Lung microvascular endothelial cell (primary cell): ENCODE measurements at regions not wholly inside any gene's neighbourhood (a gene's known extent, or its start where the extent isn't known, plus 50 kb on each side); places are given as distances from the start of the nearest gene placed in this dataset.
"Not testable (repeated sequence)": the region's sequence is repeated elsewhere in the genome, so short reads cannot be mapped to it uniquely, and the experiment has no call there.

Experiments used
- DNase-seq, 2 donors: peaks; one replicate each; pipeline versions ENCODE4 v3.0.0 to v3.0.0-alpha.2; 2010; ENCODE audit warnings: low read depth in 2 of 2

DNA sequence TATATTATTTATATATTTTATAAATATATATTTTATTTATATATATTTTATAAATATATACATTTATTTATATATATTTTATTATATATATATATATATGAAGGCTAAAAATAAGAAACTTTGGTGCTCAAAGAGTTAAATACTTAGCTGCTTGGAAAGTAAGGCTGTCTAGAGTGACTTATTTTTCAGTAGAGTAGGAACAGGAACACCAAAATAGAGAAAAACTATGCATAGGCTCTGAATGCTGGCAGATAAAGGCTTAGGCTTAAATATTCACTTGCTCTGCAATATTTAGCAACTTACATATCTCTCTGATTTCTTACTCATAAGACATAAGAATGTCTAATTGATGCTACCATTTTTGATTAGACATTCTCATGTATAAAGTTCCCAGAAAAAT is 991.2 kb downstream of the VRK1 start:
- DNase-seq: no peak

DNA sequence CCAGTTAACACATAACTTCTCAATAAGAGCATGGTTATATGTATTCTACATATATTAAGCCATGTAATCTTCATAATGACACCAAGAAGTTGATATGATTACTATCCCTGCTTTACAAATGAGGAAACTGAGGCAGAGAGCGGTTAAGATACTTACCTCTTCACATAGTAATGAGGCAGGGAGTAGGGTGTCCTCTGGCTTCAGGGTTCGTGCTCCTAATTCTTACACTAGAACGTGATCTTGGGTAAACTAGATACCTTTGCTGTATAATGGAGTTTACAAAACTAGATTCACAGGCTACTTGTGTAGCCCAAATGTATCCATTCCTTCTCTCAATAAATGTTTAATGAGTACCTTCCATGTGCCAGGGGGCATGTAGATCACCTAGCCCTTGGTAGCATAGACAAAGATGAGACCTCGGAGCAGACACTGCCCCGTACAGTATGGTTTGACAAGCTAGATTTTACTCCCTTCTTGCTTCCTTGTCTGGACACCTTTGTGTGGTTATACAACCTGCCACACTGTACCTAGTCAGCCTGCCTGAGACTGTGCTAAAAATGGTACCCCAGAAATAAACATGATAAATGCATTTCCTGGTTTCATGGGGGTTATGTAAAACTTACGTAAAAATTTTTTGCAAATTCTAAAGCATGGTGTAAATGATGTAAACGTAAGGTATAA is 991.8 kb downstream of the VRK1 start:
- no peak for DNase-seq

DNA sequence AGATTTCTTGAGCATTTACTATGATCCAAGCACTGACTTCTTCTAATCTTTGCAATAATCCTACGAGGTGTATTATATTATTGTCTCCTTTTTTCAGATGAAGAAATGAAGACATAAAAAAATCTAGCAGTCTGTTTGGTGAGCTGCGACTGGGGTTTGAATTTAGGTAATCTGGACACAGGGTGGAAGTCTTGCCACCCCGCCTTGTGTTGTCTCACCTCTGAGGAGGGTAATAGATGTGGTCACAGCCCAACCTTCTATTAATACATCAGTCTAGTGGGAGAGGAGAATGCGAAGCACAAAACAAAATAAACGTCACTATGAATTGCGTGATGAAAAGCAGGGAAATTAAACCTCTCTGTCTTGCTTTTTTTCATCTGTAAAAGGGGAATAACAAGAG is 993.9 kb downstream of the VRK1 start:
- DNase-seq: no peak

DNA sequence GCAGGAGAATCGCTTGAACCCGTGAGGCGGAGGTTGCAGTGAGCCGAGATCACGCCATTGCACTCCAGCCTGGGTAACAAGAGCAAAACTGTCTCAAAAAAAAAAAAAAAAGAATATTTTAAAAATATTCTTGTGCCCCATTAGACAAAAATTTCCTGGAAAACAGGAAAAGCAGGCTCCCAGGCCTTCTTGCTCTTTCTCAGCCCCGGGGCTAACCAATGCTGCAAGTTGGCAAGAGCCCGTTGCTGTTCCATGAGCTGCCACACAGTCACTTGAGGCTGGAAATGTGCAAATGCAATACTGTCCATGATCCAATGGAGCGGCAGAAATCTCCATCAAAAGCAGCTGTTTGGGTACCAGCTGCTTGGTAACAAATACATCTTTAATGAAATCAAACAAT is 994.7 kb downstream of the VRK1 start:
- no peak for DNase-seq

DNA sequence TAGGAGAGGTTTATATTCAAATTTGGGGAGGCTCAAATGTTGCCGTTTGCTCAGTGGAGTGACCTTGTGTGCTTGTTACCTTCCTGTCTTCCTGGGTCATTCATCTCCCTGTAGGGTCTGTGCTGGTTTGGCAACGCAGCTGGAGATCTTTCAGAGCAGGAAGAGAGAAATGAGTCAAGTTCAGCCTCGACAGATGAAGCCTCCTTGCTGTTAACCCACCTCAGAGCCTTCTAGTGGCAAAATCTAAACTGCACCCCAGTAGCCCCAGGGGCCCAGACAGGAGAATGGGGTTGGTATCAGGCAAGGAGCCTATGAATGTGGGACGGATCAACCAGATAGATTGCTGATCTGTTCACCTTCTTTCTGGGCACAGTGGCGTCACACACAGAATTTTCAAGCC is 999.3 kb downstream of the VRK1 start:
- no peak for DNase-seq

DNA sequence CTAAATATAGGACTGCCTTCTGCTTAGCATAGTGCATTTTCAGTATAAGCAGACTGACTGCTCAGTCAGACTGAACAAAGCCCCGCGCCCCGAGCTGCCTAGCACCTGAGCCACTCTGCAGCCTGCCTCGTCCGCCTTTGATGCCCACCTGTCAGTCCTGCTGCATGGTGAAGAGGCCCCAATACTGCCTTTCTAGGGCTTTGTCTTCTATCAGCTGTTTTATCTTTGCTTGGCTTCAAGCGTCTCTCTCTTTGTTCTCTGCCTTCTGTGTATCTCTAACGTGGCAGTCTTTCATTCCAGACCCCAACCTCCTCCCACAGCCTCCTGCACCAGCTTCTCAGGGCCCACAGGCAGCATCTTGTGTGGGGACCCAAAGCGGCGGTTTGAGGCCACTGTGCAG is 1001.0 kb downstream of the VRK1 start:
- no peak for DNase-seq

DNA sequence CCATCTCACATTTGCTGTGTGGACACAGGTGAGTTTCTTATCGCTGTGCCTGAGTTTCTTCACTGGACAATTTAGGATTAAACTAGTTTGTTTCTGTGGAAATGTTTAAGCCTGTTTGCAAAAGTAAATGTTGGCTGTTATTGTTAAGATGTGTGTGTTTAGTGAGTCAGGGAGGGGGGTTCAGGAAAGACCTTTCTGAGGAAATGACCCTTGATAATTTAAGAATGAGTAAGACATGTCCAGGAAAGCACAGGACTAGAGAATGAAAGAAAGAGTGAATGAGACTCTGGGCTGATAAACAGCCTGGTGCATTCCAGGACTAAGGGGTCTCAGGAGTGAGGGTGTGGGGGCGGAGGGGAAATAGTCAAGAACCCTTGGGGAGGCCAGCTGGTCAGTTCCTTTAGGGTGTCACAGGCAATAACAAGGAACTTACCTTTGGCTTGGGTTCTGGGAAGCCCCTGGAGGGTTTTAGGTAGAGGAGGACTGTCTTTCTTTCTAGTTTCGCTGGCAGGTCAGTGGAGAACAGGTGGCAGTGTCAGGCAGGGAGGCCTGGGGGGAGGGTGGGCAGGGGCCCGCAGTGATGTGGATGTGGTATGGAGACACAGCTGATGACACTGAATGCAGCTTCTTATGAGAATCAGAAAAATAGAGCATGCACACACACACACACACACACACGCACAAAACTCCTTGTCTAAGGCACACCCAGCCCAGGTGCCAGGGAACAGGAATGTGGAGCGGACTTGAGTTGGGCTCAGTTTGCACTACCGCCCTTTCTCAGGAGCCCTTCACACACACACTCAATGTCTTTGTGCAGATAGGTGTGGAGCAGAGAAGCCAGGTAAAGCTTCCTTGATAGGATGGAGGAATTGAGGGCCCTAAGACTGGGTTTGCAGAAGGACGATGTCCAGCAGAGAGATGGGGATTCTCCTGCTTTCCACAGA is 1005.5 kb downstream of the VRK1 start:
- no peak for DNase-seq

DNA sequence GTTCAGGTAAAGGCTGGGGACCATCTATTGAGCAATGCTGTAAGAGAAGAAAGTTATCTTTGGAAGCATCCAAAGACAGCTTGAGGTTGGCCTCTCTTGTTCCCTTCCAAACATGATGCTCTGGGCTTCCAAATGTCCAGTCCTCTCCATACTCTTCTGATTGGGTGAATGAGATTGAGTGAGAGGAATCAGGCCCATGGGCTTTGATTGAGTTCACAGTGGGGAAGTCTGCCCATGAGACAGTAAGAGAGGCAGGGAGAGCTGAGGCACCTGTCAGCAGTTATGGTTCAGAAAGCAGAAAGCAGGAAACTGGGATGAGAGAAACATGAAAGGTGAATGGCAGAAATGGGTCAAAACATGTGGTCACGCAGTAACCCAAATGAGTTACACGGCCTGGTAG is 1006.9 kb downstream of the VRK1 start:
- no peak for DNase-seq

DNA sequence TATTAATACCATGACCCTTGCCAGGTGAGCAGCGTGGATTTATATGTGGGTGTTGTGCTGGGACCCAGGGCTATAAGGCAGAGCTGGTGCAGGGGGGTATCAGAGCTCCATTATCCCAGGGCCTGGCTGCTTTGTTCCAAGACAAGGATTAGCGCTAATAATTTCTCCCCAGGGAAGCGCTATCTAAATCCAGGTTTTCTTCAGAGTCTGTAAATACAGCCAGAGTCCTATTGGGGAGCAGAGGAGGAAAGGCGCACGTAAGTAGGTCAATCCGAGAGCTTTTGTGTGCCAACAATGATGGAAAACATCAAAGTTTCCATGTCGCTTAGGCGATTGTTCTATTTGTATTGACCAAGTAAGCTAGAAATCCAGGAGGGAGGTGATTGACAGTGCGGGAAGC is 1009.7 kb downstream of the VRK1 start:
- no peak for DNase-seq

DNA sequence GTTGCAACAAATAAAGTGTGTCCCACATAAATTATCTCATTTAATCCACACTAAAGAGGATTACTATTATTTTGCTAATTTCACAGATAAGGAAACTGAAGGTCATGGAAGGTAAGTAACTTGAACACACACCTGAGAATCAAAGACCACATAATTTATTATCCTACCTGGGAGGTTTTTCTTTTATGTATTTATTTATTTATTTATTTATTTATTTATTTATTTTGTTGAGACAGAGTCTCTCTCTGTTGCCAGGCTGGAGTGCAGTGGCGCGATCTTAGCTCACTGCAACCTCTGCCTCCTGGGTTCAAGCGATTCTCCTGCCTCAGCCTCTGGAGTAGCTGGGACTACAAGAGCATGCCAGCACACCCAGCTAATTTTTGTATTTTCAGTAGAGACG is 1011.4 kb downstream of the VRK1 start:
- DNase-seq: not testable (repeated sequence)

DNA sequence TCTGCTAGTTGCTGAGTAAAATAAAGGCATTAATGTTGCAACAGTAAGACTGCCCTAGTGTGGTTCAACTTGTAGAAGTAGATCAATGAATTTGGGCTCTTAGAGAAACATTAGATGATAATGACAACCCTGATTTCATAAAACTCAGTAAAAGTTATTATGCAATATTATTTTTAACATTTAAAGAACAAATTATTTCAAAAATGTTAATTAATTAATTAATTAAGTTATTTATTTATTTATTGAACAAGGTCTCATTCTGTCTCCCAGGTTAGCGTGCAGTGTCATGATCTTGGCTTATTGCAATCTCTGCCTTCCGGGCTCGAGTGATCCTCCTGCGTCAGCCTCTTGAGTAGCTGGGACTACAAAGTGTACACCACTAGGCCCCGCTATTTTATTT is 1016.4 kb downstream of the VRK1 start:
- DNase-seq: no peak

DNA sequence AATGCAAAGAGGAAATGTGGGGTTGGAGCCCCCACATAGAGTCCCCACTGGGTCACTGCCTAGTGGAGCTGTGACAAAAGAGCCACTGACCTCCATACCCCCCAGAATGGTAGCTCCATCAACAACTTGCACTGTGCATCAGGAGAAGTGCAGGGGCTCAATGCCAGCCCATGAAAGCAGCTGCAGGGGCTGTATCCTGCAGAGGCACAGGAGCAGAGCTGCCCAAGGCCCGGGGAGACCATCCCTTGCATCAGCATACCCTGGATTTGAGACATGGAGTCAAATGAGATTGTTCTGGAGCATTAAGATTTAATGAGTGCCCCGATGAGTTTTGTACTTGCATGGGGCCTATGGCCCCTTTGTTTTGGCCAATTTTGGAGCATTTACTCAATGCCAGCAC is 1023.6 kb downstream of the VRK1 start:
- no peak for DNase-seq

DNA sequence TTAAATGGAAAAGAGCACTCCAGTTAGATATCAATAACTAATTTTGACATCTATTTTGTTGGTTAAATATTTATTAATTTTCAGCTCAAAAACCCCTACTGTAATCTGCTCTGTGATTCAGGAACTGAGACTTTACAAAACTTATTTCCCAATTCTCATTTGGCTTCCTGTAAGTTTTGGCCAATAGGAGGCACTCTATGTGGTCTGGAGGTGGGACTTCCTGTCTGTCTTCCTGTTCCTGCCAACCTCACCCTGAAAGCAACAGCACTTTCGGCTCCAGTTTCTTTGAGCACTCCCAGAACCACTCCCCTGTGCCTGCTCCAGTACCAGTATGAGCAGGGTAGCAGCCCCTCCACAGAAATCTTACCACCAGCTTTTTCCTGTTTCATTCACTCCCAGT is 1027.0 kb downstream of the VRK1 start:
- no peak for DNase-seq

DNA sequence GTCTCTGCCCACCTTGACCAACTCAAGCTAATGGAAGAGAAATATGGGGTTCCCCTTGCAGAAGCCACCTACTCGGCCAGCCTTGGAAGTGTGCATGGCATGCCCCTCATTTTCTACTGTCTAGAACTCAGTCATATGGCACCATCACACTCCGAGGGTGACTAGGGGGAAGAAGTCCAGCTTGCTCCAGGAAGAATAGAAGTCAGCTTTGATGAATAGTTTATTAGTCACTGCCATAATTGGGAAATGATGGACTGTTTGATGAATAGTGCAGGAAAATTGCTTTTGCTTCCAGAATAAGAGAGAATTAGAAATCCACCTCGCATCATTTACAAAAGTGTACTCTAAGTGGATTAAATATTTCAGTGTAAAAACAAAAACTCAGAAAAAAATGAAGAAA is 1030.6 kb downstream of the VRK1 start:
- no peak for DNase-seq

DNA sequence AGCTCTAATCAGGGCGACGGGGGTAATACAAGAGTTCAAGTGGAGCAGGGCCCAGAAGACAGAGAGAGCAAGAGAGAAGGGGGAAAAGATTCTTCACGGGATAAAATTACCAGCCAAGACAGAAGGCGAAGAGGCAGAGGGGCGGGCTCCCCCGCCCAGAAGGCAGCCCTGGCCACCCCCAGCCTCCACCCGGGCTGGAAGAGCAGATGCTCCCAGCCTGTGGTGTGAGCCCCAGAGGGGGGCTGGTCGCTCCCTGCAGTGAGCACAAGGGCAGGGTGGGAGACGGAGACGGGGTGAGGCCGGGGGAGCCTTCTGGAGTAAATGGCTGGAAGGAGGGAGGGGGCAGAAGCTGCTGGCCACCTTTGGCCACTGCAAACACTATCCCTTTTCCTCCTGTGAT is 1035.6 kb downstream of the VRK1 start:
- no peak for DNase-seq

DNA sequence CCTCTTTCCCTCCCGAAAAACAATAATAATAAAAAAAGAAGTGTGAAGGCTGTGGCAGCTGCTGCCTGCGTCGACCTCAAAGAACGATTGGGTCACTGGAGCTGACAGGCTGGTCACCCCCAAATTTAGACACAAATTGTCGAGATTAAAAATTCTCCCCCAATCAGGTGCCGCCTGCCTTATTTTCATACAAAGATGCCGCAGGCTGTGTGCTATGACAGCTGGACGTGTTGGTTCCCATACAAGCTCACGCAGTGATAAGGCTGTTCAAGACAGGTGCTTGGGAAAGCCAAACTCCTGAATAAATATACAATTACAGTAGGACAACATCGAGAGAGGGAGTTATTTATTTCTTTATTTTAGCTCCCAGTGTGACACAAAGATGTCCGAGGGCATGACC is 1041.8 kb downstream of the VRK1 start:
- DNase-seq: no peak

DNA sequence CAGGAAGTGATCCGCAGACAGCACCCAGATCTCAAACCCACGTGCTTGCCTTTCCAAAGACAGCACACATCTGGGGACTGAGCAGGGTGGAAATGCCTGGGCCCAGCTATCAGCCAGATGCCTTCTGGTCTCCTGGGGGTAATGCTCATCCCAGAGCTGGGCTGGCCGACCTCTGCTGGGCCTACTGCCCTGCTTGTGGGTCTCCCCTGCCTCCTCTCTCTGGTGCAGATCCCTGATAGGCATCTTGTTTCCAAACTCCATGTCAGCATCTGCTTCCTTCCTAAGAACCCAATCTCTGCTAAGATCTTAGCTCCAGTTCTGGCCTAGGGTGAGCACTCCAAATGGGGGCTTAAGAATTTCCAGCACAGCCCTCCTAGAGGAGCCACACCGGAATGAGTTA is 1043.0 kb downstream of the VRK1 start:
- no peak for DNase-seq

DNA sequence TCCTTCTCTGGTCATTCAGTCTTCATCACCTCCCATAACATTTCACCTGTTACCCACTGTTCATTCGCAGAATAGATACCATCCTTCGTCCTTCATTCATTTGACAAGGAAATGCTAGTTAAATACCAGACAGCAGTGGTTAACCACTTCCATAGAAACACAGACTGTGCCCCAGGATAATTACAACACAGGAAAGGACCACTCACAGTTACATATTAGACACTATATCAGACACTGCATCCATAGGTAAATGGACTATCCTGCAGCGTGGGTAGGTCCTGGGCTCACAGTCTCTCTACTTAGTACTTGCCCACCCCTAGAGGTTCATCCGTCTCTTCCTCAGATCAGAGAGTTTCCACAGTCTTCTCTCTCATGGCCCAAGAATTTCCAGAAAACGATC is 1044.6 kb downstream of the VRK1 start:
- no peak for DNase-seq

DNA sequence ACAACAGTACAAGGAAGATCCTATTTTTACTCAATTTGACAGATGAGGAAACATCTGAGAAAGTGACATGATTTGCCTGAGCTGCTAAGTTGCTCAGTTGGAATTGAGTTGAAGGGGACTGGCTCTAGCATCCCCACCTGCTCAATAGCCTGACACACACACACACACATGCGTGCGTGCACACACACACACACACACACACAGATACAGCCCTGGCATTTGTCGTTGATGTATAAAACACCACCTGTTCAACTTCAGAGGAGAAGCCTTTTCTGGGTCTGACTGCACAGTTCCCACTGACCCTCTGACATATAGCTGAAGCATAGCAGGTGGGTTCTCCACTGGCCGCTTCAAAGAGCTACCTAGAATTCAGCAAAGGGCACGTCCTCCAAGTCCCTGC is 1045.9 kb downstream of the VRK1 start:
- no peak for DNase-seq

DNA sequence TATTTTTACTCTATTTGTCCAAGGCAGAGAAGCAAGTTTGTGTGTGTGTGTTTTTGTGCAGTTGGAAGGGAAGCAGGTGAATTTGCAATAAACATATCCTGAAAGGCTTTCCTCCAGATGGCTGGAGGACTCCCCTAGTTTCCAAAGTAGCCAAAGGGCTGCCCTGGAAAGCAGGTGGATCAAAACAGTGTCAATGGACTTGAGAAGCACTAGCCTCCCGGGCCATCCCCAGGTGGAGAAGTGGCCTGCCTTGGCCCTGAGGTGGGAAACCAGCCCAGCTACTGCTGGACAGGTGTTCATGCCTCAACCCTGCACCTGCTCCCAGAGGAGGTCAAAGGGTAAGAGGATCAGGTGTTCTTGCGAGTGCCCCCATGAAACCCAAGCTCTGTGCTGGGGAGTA is 1046.9 kb downstream of the VRK1 start:
- DNase-seq: no peak

DNA sequence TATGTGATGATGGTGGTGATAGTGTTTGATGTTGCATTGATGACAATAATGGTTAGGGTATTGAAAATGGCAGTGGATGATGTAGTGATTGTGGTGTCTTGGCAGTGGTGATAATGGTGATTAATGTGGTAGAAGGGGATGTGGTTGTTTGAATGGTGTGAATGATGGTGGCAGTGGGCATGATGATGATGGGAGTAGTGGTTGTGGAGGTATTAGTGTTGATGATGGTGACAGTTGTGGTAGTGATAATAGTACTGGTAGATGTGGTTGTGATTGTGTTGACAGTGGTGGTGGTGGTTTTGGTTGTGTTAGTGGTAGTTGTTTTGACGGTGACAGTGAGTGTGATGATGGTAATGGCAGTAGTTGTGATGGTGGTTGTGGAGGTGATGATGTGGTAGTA is 1049.0 kb downstream of the VRK1 start:
- DNase-seq: no peak

DNA sequence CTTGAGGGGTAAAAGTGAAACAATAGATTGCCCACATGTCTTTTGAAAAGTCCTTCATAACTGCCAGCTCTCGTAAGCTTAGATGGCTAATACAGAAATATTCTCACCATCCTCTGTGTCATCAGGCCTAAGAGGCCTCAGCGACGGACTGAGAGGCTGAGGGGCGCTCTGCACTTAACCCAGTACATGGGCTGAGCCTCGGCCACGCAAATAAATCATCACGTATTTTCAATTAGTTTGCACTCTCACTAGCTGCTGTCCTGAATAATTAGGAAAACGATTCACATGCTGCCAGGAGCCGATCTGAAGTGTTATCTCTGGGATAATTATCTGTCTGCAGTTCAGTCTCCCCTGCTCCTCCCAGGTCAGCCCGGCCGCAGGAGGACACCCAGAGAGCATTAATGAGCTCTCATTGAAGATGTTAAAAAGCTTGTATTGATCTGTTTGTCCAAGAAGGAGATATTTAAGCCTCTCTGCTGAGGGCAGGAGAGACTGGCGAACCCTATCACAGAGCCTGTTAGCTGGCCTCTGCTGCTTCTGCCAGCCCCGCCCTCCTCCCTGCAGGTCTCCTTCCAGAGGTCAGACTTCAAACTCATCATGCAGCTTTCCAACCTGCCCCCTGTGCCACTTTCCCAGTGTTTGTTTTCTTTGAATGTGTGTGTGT is 1051.3 kb downstream of the VRK1 start:
- DNase-seq: no peak

DNA sequence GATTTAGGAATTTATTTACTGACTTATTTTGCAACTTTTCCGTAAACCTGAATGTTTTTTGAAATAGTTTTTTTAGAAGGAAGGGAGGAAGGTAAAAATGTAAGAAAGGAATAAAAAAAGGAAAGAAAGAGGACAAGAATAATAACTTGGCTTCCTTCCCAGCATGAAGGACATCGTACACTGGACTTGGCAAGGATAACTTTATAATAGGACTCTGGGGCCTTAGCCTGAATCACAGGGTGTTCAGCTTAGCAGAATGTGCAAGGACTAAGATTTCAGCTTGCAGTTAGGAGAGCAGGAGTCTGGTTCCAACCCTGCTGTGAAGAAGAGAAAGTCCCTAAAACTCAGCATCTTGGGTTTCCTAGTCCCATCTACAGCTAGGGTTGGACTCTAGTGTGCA is 1053.3 kb downstream of the VRK1 start:
- DNase-seq: no peak
